Endothelial cell of umbilical vein (primary cell): ENCODE measurements at regions not wholly inside any gene's neighbourhood (a gene's known extent, or its start where the extent isn't known, plus 50 kb on each side); places are given as distances from the start of the nearest gene placed in this dataset.

Experiments used
- BruUV-seq: library from RNA; stranded (reverse); fragments of 400-500 nt; replicated peaks from 2 replicates; lab custom pipeline; 2021; lab: Mats Ljungman, UMichigan
- CTCF ChIA-PET: fragments of 300-600, 350-600 bp; sonication (Branson Sonifier 250); formaldehyde crosslinking; loops from one replicate; lab custom pipeline; 2021; ENCODE audit warnings: antibody characterized with exemption, inconsistent platforms; lab: Charles Lee
- POLR2A ChIA-PET: fragments of 300-600, 350-600 bp; sonication (Branson Sonifier 250); formaldehyde crosslinking; loops from one replicate; lab custom pipeline; 2021; ENCODE audit warnings: antibody characterized with exemption, inconsistent platforms; lab: Charles Lee
- DNase-seq: peaks from one replicate; pipeline ENCODE4 v3.0.0-alpha.2; 2011; ENCODE audit warnings: low read depth, low spot score
- FAIRE-seq: peaks from 2 replicates; lab custom pipeline; 2011; peaks lifted over from hg19 to GRCh38; lab: Jason Lieb, UNC
- H2AFZ ChIP-seq: 2 replicates; pipeline ENCODE4 v1.6.0; 2012; ENCODE audit warnings: low read depth, low read length, control low read depth, inconsistent platforms
- H3K27ac ChIP-seq: 2 replicates; pipeline ENCODE4 v1.5.1; 2011; ENCODE audit warnings: low read depth, mild to moderate bottlenecking, control low read depth, low read length, moderate library complexity; ENCODE audit not compliant: insufficient read depth
- H3K27me3 ChIP-seq, 2 experiments: 2 replicates each; pipeline versions ENCODE4 v1.6.0 to v1.6.1; 2011; ENCODE audit warnings: low read length in 2 of 2, mixed read lengths in 1 of 2; ENCODE audit not compliant: control insufficient read depth in 2 of 2, insufficient read depth in 2 of 2
- H3K36me3 ChIP-seq, 2 experiments: 2 replicates in 1 of 2; 3 replicates in 1 of 2; pipeline ENCODE4 v1.5.1; 2011; ENCODE audit warnings: low read length in 2 of 2, mild to moderate bottlenecking in 1 of 2, moderate library complexity in 1 of 2; ENCODE audit not compliant: control insufficient read depth in 2 of 2, insufficient read depth in 2 of 2; ENCODE audit errors: extremely low read depth in 1 of 2
- H3K4me1 ChIP-seq: 3 replicates; pipeline ENCODE4 v1.5.1; 2011; ENCODE audit warnings: mild to moderate bottlenecking, low read length; ENCODE audit not compliant: control insufficient read depth, insufficient read depth; ENCODE audit errors: extremely low read depth
- H3K4me2 ChIP-seq: 2 replicates; pipeline ENCODE4 v1.6.1; 2011; ENCODE audit warnings: low read length, control low read depth, mixed read lengths; ENCODE audit not compliant: insufficient read depth
- H3K4me3 ChIP-seq, 3 experiments: fragments of 200-600 bp in 1 of 3; sonication (generic), shearing (Covaris generic) in 1 of 3; replicated peaks in 1 of 3; 2 replicates each; pipeline ENCODE4 v1.5.1; 2011 to 2016; ENCODE audit warnings: control low read depth in 3 of 3, low read length in 3 of 3, mild to moderate bottlenecking in 2 of 3, inconsistent platforms in 1 of 3, low read depth in 1 of 3, moderate library complexity in 1 of 3; ENCODE audit not compliant: insufficient read depth in 1 of 3
- H3K79me2 ChIP-seq: 2 replicates; pipeline ENCODE4 v1.6.0; 2012; ENCODE audit warnings: low read length, inconsistent platforms; ENCODE audit not compliant: control insufficient read depth, insufficient read depth
- H3K9ac ChIP-seq: replicated peaks from 2 replicates; pipeline ENCODE3; 2011; ENCODE audit warnings: low read length, control low read depth; ENCODE audit not compliant: insufficient read depth; ENCODE audit errors: extremely low read depth
- H3K9me1 ChIP-seq: replicated peaks from 3 replicates; pipeline ENCODE4 v1.6.0; 2011; ENCODE audit warnings: mild to moderate bottlenecking, low read length; ENCODE audit not compliant: control insufficient read depth, insufficient read depth; ENCODE audit errors: extremely low read depth
- H3K9me3 ChIP-seq: replicated peaks from 2 replicates; pipeline ENCODE4 v1.5.1; 2012; ENCODE audit warnings: low read length, inconsistent platforms; ENCODE audit not compliant: control insufficient read depth, insufficient read depth
- H4K20me1 ChIP-seq: replicated peaks from 2 replicates; pipeline ENCODE3; 2011; ENCODE audit warnings: mild to moderate bottlenecking, low read length; ENCODE audit not compliant: control insufficient read depth, insufficient read depth; ENCODE audit errors: extremely low read depth
- CTCF ChIP-seq, 2 donors: IDR thresholded peaks; 1 replicate in 1 of 2; 2 replicates in 1 of 2; pipeline ENCODE4 v1.5.1; 2011; ENCODE audit warnings: low read length in 2 of 2, mild to moderate bottlenecking in 2 of 2, moderate library complexity in 2 of 2, control low read depth in 1 of 2, inconsistent platforms in 1 of 2, low read depth in 1 of 2; ENCODE audit not compliant: insufficient read depth in 1 of 2; ENCODE audit errors: extremely low read depth in 1 of 2
- EZH2 ChIP-seq: IDR thresholded peaks from 2 replicates; pipeline ENCODE4 v1.6.1; 2012; ENCODE audit warnings: borderline replicate concordance, low read depth, mild to moderate bottlenecking, moderate library complexity, low read length, inconsistent platforms; ENCODE audit not compliant: severe bottlenecking
- FOS ChIP-seq: IDR thresholded peaks from 2 replicates; pipeline ENCODE4 v1.6.1; 2011; ENCODE audit warnings: mild to moderate bottlenecking, low read length, moderate library complexity, borderline replicate concordance; ENCODE audit not compliant: insufficient read depth
- GATA2 ChIP-seq: IDR thresholded peaks from 2 replicates; pipeline ENCODE4 v1.7.0; 2011; ENCODE audit warnings: low read depth, mild to moderate bottlenecking, moderate library complexity, mixed read lengths, low read length; ENCODE audit not compliant: insufficient read length, insufficient read depth
- JUN ChIP-seq: IDR thresholded peaks from 2 replicates; pipeline ENCODE4 v1.6.1; 2011; ENCODE audit warnings: borderline replicate concordance, low read depth; ENCODE audit not compliant: insufficient read length, insufficient read depth
- MAX ChIP-seq: IDR thresholded peaks from 2 replicates; pipeline ENCODE4 v1.6.1; 2011; ENCODE audit not compliant: insufficient read depth, insufficient read length
- POLR2A ChIP-seq: IDR thresholded peaks from 2 replicates; pipeline ENCODE4 v1.6.1; 2012; ENCODE audit warnings: low read depth, mild to moderate bottlenecking, control low read depth, low read length
- POLR2AphosphoS5 ChIP-seq: IDR thresholded peaks from 2 replicates; pipeline ENCODE4 v1.6.1; 2012; ENCODE audit warnings: low read depth, mild to moderate bottlenecking, control low read depth, low read length, moderate library complexity; ENCODE audit not compliant: insufficient read depth
- dilution Hi-C: fragments of 300-500 bp; cut with MboI; formaldehyde crosslinking; loops from one replicate; pipeline ENCODE4 v1.15.0; 2019; ENCODE audit warnings: low sequenced_read_pairs; ENCODE audit not compliant: extremely low pct_ligation_motif_present
- intact Hi-C: fragments of 100-400 bp; cut with micrococcal nuclease; formaldehyde crosslinking; loops from one replicate; pipeline ENCODE4 v1.10.0; 2022

DNA sequence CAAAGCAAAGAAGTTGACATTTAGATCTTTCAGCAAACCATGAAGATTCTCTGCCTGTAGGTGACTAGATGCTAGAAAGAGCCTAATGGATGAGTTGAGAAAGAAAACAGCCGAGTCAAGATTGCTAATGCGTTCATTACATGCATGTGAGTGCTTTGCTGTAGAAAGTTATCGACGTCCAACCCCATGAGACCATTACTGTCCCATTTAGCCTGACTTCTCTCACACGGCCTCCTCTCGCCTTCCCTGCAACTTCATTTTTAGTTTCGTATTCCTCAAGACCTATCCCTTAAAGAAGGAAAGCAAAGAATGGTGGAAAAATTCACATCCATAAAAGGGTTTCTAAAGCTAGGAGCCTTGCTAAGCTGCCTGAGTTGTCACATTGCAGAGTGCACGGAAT, 113.7 kb upstream of the DPP6 start:
- H3K27me3 ChIP-seq, result no peaks in the 10 kb centered on the region
- H3K27ac ChIP-seq, result no peak overlapping the region
- no peak for TF ChIP-seq MAX
- no peak for TF ChIP-seq JUN
- no peak for TF ChIP-seq FOS
- no peak for TF ChIP-seq GATA2
- no peak for TF ChIP-seq POLR2AphosphoS5
- TF ChIP-seq EZH2, result no peak
- TF ChIP-seq CTCF (IDR thresholded peaks at IDR 0.05; ENCODE audit: extremely low read depth in 1 of 2, insufficient read depth in 1 of 2, low read depth in 1 of 2, low read length in 2 of 2), result no peak
- no peak for TF ChIP-seq POLR2A
- no TSS peak for BruUV-seq
- DNase-seq (no peak), FAIRE-seq (no peak)
- no peaks in the 10 kb centered on the region for H3K4me1 ChIP-seq
- no peaks in the 10 kb centered on the region for H3K36me3 ChIP-seq
- H3K4me3 ChIP-seq, result no peak overlapping the region
- no peak overlapping the region for H3K9ac ChIP-seq
- H3K79me2 ChIP-seq, result no peaks in the 10 kb centered on the region
- dilution Hi-C loops (no loop called here), intact Hi-C loops (no loop called here)
- ChIA-PET CTCF (no interaction called here), POLR2A (no interaction called here)
- no peak overlapping the region for H3K4me2 ChIP-seq
- no peak overlapping the region for H2AFZ ChIP-seq
- no peaks in the 10 kb centered on the region for H4K20me1 ChIP-seq
- no peaks in the 10 kb centered on the region for H3K9me1 ChIP-seq
- H3K9me3 ChIP-seq, result peaks cover 9% of the 10 kb centered on the region
